GM21529 (cell line): ENCODE measurements at regions not wholly inside any gene's neighbourhood (a gene's known extent, or its start where the extent isn't known, plus 50 kb on each side); places are given as distances from the start of the nearest gene placed in this dataset.

Experiments used
- ATAC-seq: cut with Tn5 transposase; IDR thresholded peaks from one replicate; pipeline ENCODE4 v1.9.1; 2021; ENCODE audit not compliant: unreplicated experiment

- no peak for ATAC-seq
These were observed 162.9 kb upstream of the STT3B start for GRCh38 chr3:31369637-31370379.

GRCh38 chr3:31370380-31370666 lies 162.4 kb upstream of the STT3B start:
- no peak for ATAC-seq

- ATAC-seq = no peak
These were observed 162.0 kb upstream of the STT3B start for GRCh38 chr3:31370681-31371080.

- ATAC-seq = no peak
These were observed 161.1 kb upstream of the STT3B start for GRCh38 chr3:31371484-31372177.

DNA sequence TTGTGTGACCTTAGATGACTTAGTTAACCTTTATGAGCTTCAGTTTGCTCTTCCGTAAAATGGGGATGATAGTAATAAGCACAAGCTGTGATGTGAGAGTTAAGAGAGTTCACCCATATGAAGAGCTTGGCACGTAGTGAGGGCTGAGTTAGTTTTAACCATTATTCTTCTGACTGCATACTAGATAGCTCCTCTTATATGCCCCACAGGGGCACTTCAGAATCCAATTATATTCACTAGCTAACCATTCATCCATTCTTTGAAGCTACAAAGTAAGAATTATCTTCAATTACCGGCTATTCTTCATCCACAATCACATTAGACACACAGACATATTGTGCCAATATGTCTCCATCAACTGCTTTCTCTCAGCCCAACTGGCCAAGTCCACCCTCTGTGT lies 159.0 kb upstream of the STT3B start:
- ATAC-seq = no peak

GRCh38 chr3:31377045-31377642 lies 155.6 kb upstream of the STT3B start:
- no peak for ATAC-seq

GRCh38 chr3:31378231-31378630 lies 154.5 kb upstream of the STT3B start:
- ATAC-seq = no peak

- ATAC-seq = no peak
These were observed 153.1 kb upstream of the STT3B start for GRCh38 chr3:31379598-31379997.

DNA sequence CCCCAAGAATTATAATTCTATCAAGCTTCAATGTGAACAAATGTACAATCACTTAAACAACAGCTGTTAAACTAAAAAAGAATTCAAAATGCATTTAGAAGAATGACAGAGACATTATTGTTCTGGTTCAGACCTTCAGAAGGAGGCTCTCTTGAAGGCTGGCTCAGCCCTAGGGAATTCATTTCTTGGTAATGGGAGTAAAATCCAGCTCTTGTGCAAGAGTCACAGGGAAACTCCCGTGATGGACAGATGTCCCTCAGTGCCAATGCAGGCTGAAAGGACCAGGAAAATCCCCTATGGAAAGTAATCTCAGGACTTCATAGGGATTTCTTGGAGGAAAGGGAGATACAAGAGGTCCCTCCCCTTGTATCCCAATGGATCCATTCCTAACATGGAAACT lies 149.9 kb upstream of the STT3B start:
- no peak for ATAC-seq

DNA sequence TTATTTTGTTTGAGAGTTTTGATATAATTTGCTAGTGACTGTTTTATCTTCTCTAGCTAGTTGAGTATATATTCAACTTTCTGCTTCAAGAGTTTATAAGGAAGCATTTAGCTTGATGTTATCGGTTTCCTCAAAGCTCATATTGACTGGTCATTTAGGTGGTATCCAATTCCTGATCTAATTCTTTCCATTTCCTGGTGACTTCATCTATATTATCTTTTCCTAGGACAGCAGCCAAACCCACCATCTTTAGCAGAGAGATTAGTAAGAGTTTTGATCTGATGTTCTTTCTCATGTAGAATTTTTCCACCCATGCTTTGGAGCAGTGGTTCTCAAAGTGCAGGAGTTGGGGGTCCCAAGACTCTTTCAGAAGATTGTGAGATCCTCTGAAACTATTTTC lies 148.6 kb upstream of the STT3B start:
- no peak for ATAC-seq

GRCh38 chr3:31389939-31390338 lies 142.8 kb upstream of the STT3B start:
- no peak for ATAC-seq

DNA sequence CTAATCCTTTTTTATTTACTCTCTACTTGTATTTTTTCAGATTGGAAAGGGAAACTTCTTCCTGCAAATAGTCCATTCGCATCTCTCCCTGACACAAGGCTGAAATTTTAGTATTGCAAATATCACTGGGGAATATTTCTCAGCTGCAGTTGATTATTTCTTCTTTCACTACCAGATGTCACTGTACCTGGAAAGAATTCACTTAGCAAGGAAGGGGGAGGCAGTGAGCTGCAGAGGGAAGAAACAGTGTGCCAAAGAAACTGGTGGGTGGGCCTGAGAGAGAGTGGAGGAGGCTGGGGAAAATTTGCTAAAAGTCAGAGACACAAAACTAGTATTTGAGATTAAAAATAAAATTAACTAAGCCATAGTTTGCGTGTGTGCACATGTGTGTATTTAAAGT lies 142.3 kb upstream of the STT3B start:
- no peak for ATAC-seq

DNA sequence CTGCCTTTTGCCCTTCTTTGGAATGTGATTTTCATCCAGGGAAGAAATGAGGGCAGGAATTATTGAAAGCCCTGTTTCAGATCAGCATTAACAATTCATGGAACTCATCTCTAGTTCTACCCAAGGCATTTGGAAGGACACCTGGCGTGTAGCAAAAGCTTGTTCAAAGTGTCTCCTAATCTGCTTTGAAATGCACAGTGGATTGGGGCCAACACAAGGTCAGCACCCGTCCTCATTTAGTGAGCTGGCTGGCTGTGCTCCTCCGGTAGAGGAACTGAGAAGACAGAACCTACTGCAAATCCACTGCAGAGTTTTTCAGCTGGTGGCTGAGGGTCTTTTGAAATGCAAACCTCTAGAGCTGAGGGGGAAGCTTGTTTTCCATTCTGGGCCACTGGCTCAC lies 141.6 kb upstream of the STT3B start:
- ATAC-seq = peak; percentile 58

DNA sequence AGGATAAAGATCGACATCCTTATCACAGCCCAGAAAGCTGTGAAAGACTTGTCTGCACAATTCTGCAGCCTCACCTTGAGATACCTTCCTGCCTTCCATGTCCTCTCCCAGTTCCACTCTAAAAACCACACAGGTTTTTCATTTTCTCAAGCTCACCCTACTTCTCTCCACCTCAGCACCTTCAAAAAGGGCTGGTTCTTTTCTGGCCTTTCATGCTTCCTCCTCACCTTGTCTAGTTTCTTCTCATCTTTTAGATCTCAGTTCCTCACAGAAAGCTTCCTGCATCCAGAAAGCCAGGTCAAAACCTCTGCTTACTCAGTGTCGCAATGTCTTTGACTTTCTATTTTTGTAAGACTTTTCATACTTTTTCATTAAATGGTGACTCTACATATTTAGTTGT lies 140.2 kb upstream of the STT3B start:
- peak; percentile 65 for ATAC-seq

GRCh38 chr3:31399271-31399670 lies 133.5 kb upstream of the STT3B start:
- no peak for ATAC-seq

DNA sequence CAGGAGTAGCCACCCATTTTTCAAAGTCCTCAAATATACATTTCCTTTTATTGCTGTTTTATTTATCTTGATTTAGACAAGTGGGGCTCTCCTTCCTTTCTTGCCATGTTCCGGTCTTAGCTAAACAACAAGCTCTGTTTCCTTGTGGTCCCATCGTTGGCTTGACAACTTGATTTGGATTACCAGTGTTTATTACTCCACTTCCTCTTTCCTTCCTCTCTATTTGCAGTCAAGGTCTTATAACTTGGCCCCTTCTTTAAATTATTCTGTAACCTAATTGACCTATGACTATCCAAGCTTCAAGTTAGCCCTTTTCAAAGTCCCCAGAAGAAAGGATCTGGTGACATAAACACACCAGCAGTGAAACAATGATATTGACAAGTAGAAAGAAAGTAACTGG lies 130.6 kb upstream of the STT3B start:
- no peak for ATAC-seq

DNA sequence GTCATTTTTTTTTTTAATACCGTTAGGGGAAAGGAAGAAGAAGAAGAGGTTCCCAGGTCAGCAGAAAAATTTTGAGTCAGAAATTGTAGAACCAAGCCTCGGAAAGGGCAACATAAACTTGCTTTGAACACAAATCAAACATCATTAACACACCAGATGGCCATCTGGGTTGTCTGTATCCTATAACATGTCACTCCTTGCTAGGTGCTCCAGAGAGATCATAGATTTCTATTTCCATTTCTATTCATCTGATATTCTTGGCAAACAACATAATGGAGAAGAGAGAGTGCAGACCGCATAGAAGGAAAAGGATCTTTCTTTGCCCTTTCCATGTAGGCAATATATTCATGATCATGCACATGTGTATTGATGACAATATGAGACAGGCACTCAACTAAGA lies 129.5 kb upstream of the STT3B start:
- no peak for ATAC-seq

- ATAC-seq = no peak
These were observed 127.9 kb upstream of the STT3B start for GRCh38 chr3:31404871-31405270.

DNA sequence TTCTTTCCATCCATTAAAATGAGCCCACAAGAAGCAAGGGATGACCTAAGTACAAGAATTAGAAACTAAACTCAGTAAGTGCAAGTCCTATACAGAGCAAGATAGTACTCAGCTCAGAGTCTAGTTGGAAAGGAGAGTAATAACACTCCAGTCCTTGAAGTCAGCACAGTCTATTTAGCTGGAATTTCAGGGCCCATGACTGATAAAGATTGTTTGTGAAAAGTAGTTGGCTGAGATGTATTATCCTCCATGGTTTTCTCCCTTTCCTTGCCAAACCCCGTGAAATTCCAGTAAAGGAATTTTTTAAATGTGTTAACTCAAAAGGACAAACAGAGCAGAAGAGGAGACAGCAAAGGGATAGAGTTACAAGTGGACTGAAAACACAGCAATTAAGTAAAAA lies 127.2 kb upstream of the STT3B start:
- no peak for ATAC-seq

- no peak for ATAC-seq
These were observed 125.8 kb upstream of the STT3B start for GRCh38 chr3:31406896-31407295.

DNA sequence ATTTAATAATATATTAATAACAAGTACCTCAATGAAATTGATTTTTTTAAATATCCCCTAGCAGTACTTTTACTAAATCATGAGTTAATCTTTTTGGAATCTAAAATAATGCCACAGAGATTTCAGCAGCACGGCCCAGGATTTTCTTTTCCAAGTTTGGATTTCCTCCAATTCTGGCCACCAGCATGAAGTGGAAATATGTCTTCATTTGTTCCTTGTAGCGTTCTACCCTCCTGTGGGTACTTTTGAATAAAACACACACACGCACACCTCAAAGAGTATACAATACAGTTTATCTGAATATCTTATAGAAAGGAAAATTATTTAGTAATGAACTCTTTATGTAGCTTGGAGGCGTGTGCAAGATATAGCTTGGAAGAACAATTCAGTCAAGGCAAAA lies 125.1 kb upstream of the STT3B start:
- no peak for ATAC-seq

DNA sequence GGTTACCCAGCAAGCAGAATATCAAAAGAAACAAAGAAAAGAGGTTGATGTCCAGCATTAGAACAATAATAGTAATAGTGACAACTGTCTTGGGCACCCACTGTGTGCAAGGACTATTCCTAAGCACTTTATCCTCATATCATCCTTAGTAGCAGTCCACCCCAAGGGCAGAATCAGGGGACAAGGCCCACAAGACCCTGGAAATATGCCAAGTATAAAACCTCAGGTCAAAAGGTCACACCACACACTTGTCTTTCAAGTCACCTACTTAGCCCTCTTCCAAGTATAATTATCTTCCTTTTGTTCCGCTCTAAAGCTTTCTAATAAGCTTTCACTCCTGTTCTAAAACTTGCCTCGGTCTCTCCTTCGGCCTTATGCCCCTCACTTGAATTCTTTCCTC lies 124.0 kb upstream of the STT3B start:
- ATAC-seq = no peak

DNA sequence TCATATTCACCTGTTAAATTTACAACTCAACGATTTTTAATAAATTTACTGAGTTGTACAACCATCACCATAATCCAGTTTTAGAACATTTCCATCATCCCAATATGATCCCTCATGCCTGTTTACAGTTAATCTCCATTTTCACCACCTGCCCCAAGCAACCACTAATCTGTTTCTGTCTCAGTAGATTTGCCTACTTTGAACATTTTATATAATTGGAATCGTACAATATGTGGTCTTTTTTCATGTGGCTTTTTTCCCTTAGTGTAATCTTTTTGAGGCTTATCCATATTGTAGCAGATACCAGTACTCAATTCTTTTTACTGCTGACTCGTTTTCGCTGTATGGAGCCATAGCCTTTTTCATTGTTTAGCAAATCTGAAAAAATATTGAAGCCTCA lies 123.3 kb upstream of the STT3B start:
- ATAC-seq = no peak
